ENCODE measurements at regions not wholly inside any gene's neighbourhood (a gene's known extent, or its start where the extent isn't known, plus 50 kb on each side); places are given as distances from the start of the nearest gene placed in this dataset.
"Not testable (repeated sequence)": the region's sequence is repeated elsewhere in the genome, so short reads cannot be mapped to it uniquely, and the experiment has no call there.

DNA sequence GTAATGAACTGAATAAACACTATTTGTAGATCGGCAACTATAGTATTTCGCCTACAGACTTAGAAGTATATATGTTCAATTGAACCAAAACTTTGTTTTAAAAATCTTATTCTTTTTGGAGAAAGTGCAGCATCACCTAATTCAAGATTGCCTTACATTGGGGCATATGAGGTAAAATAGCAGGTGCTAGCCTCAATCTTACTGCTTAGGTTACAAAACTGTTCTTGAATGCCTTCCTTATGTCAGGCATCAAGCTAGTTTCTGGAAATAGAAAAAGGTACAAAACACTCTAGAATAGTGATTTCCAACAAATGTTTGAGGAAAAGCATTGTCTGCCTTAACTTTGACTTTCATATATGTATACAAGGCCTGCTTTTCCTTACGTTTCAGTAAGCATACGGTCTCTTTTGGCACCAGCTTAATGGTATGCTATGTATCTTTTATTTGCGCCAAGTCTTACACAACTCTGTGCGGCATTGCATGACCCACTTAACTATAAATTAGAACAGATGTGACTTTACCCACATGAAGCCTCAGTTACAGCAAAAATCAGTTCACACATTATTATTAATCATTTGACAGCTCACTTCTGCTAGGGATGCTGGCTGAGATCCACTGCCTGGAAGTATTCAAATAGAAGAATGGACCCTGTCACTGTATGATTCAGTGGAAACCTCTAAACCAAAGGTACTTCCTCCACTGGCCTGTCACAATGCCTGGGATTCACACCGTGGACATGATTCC, 174.1 kb downstream of the PRELID2 start:
- DNase-seq (ENCODE audit: low read depth in 2 of 3, low spot score in 2 of 3), result no peak

DNA sequence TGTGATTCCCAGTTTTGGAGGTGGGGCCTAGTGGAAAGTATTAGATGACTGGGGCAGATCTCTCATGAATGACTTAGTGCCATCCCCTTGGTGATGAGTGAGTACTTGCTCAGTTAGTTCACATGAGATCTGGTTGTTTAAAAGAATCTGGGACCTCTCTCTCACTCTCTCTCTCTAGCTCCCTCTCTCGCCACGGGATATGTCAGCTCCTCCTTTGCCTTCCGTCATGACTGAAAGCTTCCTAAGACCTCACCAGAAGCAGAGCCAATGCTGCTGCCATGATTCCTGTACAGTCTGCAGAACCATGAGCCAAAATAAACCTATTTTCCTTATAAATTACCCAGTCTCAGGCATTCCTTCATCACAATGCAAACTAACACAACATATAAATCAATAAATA, 176.7 kb downstream of the PRELID2 start:
- no peak for DNase-seq (ENCODE audit: low read depth in 2 of 3, low spot score in 2 of 3)

DNA sequence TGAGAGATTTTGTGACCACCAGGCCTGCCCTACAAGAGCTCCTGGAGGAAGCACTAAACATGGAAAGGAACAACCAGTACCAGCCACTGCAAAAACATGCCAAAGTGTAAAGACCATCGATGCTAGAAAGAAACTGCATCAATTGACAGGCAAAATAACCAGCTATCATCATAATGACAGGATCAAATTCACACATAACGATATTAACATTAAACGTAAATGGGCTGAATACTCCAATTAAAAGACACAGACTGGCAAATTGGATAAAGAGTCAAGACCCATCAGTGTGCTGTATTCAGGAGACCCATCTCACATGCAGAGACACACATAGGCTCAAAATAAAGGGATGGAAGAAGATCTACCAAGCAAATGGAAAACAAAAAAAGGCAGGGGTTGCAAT, 182.4 kb downstream of the PRELID2 start:
- not testable (repeated sequence) for DNase-seq (ENCODE audit: low read depth in 2 of 3, low spot score in 2 of 3)

DNA sequence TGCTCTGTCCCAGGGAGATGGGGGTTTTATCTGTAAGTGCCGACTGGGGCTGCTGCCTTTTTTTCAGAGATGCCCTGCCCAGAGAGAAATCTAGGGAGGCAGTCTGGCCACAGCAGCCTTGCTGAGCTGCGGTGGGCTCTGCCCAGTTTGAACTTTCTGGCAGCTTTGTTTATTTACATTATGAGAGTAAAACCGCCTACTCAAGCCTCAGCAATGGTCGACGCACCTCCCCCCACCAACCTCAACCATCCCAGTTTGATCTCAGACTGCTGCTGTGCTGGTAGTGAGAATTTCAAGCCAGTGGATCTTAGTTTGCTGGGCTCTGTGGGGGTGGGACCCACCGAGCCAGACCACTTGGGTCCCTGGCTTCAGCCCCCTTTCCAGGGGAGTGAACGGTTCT, 188.0 kb downstream of the PRELID2 start:
- not testable (repeated sequence) for DNase-seq (ENCODE audit: low read depth in 2 of 3, low spot score in 2 of 3)

DNA sequence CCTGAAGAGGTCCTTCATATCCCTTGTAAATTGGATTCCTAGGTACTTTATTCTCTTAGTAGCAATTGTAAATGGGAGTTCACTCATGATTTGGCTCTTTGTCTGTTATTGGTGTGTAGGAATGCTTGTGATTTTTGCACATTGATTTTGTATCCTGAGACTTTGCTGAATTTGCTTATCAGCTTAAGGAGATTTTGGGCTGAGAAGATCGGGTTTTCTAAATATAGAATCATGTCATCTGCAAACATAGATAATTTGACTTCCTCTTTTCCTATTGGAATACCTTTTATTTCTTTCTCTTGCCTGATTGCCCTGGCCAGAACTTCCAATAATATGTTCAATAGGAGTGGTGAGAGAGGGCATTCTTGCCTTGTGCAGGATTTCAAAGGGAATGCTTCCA, 191.9 kb downstream of the PRELID2 start:
- DNase-seq (ENCODE audit: low read depth in 2 of 3, low spot score in 2 of 3), result not testable (repeated sequence)

DNA sequence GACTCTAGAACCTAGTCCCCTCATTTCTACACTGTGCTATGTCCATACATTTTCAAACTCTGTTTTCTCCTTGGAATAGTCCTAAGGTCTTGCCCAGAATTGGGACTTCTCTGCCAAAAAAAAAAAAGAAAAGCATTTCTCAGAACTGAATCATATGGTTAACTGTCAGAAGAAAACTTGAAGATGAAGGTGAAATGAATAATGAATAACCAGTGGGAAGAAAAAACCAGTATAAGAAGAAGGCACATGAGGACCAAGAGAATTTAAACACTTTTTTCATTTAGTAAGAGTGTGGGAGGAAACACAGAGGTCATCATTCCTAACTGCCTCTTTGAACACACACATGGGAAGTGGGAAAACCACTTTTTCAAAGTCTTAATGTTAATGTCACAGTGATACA, 197.7 kb downstream of the PRELID2 start:
- no peak for DNase-seq (ENCODE audit: low read depth in 2 of 3, low spot score in 2 of 3)

DNA sequence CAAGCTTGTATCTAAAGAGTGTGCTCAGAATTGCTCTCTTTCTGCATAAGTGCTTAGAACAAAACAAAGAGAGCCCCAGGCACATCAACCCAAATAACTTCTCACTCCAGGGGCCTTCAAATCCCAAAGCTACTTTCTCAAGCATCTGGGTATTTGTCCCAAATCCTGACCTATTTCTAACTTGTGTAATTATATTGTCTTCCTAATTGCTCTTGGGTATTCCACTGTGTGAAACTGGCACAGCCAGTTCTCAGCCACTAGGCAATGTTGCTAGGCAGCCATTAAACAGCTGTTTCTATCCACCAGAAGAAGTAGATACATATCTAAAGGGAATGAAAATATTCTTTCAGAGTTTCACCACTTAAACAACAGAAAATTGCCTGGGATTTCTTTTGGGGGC, 198.8 kb downstream of the PRELID2 start:
- DNase-seq (ENCODE audit: low read depth in 2 of 3, low spot score in 2 of 3), result no peak

DNA sequence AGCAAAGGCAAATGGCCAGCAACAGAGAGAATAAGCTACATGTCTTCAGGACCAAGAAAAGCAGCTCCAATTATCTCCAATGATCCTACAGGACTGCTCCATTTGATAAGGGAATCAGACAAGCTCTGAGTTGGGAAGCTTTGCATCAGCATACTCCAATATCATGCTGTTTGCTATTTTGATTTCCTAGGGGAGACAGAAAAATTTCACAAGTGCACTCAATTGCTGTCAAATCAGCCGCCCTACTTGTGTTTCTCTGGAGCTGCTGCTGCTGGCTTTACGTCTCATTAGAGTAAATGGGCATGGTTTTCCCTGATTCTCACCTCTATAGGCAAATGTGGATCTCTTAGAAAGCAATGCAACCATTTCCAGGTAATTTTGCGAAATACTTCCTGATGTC, 201.7 kb downstream of the PRELID2 start:
- no peak for DNase-seq (ENCODE audit: low read depth in 2 of 3, low spot score in 2 of 3)

DNA sequence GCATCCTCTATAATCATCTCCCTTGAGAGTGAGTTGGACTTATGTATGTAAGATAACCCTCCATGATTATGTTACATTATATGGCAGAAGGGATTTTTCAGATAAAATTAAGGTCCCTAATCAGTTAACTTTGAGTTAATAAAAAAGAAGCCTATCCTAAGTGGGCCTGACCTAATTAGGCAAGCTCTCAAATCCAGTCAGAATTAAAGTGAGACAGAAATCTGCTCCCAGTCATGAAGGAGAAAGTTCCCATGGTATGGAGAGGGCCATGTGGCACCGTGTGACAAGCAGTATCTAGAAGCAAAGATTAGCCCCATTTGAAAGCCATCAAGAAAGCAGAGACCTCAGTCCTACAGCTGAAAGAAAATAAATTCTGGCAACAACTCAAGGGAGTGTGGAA, 202.4 kb downstream of the PRELID2 start:
- no peak for DNase-seq (ENCODE audit: low read depth in 2 of 3, low spot score in 2 of 3)

DNA sequence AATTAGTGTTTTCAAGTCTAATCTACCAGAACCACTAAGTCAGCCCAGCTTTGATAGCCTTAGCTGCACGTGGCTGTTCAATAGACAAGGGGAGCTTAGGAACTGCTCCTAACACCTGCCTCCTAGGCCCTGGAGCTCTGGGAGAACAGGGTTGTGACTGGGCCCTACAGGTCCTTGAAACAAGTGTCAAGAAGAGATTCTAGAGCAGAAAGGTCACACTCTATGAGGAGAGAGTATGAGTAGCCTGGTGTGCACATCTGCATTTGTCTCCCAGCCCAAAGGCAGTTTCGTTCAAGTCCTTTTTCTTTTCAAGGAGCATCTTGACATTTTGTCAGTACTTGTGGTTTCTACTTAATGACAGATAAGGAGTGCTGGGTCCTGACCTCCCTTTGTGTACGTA, 206.1 kb downstream of the PRELID2 start:
- DNase-seq (ENCODE audit: low read depth in 2 of 3, low spot score in 2 of 3), result no peak

DNA sequence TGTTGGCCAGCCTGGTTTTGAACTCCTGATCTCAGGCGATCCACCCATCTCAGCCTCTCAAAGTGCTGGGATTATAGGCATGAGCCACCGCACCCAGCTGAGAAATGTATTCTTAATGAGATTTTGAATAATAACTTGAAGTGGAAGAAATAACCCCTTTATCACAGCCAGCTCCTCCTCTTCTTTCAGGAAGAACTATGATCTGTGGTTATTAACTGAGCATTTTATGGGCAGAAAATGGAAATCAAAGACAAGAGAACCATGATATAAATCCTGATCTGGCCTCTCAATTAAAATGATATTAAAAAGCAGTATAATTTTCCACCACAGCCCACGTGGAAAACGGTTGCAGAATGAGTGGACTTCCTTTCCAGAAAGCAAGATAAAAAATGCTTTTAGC, 206.6 kb downstream of the PRELID2 start:
- DNase-seq (ENCODE audit: low read depth in 2 of 3, low spot score in 2 of 3), result no peak

DNA sequence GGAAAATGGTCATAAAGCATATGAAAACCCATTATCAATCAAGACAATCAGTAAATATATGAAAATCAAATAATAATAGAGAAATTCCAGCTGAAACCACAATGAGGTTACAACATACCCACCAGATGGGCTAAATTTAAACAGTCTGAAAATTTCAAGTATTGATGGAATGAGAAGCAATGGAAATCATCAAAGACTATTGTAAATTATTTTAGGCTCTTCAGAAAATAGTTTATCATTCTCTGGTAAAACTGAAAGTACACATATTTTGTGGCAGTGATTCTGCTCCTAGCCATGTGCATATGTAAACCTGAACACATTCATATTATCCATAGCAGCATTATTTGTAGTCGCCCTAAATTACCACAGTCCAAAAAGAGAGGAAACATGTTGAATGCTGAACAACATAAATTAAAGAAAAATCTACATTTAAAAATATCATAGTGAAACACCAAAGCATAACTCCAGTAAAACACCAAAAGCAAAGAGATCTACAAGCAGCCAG, 215.3 kb downstream of the PRELID2 start:
- DNase-seq (ENCODE audit: low read depth in 2 of 3, low spot score in 2 of 3), result no peak

DNA sequence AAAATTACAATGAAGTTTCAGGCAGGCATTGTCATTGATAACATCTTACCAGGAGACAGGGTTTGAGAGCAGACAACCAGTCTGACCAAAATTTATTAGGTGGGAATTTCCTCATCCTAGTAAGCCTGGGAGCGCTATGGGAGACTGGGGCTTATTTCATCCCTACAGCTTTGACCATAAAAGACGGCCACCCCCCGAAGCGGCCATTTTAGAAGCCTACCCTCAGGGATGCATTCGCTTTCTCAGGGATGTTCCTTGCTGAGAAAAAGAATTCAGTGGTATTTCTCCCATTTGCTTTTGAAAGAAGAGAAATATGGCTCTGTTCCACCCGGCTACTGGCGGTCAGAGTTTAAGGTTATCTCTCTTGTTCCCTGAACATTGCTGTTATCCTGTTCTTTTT, 218.4 kb downstream of the PRELID2 start:
- not testable (repeated sequence) for DNase-seq (ENCODE audit: low read depth in 2 of 3, low spot score in 2 of 3)

DNA sequence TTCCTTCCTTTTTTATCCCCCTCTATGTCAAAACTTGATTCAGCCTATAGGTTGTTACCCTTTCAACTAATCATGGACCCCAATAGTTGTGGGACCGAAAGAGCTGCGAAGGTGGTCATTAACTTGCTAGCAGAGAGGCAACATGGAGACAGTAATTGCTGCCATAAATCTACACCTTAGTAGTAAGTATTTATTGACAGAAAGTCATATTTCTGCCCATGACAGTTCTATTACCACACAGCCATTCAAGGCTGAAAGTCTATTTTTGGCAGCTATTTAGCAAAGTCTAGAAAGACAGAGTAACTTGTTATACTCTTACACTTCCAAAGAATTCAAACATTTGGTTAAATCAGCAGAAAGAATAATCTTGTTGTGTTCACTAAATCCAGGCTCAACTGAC, 236.2 kb downstream of the PRELID2 start:
- DNase-seq (ENCODE audit: low read depth in 2 of 3, low spot score in 2 of 3), result no peak

DNA sequence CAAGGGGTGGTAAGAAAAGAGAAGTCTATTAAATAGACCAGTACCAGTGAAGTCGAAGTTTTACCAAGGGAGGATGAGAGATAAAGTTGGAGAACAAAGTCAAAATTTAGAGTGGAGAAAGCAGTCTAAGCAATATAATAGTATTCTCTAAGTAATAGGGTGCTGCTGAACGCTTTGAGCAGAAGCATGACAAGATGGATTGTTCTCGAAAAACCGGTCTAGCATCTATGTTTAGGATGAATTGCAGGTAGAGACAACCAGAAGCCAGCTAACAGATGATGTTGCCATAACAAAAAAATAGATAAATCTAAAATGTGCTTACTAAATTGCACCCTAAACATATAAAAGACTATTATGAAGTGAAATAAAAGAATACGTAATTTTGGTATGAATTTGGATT, 237.0 kb downstream of the PRELID2 start:
- no peak for DNase-seq (ENCODE audit: low read depth in 2 of 3, low spot score in 2 of 3)

DNA sequence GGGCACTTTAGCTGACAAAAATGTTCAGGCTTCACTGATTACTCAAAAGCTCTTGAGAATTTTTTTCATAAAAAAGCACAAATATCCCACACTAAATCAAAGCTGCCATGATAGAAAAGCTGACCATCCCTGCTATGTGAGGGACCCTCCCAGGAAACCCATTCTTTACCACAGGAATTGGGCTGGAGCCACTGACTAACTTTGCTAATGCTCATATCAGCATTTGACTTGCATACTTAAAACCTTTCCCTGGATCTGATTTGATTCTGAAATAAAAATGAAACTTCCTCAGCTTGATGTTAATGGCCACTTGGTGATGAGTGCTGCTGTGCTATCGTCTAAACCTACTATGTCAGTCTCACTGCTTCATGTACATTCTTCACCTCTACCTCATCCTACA, 243.6 kb downstream of the PRELID2 start:
- no peak for DNase-seq (ENCODE audit: low read depth in 2 of 3, low spot score in 2 of 3)

DNA sequence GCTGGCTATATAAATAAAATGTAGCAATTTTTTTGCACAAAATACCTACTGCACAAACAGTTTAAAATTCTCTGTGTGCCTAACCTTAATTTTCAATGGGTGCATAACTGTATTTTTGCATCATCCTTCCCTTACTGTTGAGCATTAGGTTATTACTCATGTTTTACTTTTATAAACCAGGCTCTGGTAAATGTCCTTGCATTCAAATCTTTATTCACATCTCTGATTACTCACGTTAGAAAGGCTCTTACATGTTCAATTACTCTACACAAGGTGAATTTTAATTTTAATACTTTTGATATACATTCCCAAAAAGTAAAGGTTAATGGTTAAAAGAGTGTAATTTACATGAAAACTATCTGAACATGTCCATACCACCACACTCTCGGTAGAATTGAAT, 246.1 kb downstream of the PRELID2 start:
- DNase-seq (ENCODE audit: low read depth in 2 of 3, low spot score in 2 of 3), result no peak

DNA sequence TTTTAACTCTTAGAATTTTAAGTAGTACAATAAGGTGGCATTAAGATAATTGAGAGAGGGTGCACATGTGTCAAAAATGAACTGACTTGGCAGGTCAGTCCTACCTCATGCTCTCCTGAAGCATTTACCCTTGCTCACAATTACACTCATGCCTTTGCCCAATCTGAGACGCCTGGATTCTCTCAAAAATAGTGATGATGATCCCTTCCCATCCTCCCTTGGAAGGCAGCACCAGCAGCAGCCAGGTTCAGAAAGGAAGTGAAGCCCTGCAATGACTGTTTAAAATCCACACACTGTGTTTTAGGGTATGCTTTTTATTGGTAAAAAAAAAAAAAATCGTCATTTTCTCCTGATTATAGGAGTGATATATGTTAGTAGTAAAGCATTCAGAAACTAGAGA, 246.6 kb downstream of the PRELID2 start:
- no peak for DNase-seq (ENCODE audit: low read depth in 2 of 3, low spot score in 2 of 3)

DNA sequence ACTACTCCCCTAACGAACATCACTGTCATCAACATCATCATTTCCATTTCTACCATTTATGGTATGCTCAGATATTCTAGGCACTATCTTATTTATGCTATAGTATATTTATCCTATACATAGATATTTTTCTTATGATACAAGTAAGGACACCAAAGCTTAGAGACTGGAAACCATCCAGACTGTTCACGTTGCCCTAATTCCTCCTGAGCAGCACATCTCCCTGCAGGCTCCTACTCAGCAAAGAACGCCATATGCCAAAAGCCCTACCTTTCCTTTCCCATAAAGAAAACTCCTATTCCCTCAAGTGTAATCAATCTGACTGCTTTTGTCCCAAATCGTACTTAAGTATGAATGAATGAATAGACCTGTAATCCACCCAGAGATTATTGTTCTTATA, 247.0 kb downstream of the PRELID2 start:
- DNase-seq (ENCODE audit: low read depth in 2 of 3, low spot score in 2 of 3), result no peak

DNA sequence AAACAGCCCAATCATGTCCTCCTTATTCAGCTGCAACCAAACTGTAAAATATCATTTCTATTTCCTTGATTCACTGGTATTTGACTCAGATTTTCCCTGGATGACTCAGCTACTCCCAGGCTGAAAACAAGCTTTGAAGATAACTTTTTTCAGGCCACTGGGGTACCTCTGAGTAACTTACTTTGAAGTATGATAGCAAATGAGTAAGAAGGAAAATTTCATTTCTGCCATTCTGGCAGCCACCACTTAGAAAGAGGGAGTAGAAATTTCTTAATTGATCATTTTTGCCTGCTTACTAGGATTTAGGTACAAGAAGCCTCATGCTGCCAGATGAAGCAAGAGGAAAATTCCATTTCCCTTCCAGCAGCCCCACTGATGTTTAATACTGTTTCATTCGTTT, 247.4 kb downstream of the PRELID2 start:
- no peak for DNase-seq (ENCODE audit: low read depth in 2 of 3, low spot score in 2 of 3)

DNA sequence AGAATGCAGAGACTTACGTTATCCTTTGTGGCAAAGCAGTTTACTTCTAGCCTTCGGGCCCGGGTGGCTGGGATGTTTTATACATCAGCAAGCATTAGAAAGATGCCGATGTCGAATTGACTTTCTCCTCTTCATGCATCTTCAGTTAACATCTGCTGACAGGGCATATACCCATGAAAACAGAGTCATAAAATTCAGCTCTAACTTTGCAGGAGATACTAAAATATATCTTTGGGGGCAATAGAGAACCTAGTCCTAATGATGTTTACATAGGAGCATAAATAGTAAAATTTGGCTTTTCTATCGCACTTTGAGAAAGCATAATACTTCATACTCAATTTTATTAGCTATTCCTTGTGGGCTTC, 247.9 kb downstream of the PRELID2 start:
- DNase-seq (ENCODE audit: low read depth in 2 of 3, low spot score in 2 of 3), result no peak

DNA sequence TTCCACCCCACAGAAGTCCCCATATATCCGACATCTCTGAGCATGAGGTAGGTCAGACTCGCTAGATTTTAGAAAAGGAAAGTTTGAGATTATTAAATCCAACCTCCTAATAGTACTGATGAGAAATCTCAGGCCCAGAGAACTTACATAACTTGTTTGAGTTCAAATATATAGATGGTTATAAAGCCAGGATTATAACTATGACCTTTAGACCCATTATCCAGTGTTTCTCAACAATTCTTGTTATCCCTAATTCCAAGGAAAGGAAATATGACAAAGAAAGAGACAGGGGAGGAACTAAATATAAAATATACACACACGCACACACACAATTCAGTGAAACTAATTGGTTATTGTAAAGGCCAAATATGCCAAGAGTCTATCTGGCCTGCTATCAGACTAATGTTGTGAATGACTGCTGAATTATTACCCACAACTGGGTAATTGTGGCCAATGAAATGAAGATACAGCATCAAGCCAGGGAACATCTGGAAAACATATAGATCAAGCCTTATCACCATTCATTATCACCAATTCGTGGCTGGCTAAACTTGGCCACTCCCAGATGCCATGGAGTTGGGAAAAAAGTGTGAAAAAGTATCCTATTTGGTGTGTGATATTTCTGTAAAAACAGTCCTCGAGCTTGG, 248.4 kb downstream of the PRELID2 start:
- DNase-seq (ENCODE audit: low read depth in 2 of 3, low spot score in 2 of 3), result no peak

Data from hematopoietic multipotent progenitor cell (in vitro differentiated cells).